ENCODE measurements at regions not wholly inside any gene's neighbourhood (a gene's known extent, or its start where the extent isn't known, plus 50 kb on each side); places are given as distances from the start of the nearest gene placed in this dataset.

DNA sequence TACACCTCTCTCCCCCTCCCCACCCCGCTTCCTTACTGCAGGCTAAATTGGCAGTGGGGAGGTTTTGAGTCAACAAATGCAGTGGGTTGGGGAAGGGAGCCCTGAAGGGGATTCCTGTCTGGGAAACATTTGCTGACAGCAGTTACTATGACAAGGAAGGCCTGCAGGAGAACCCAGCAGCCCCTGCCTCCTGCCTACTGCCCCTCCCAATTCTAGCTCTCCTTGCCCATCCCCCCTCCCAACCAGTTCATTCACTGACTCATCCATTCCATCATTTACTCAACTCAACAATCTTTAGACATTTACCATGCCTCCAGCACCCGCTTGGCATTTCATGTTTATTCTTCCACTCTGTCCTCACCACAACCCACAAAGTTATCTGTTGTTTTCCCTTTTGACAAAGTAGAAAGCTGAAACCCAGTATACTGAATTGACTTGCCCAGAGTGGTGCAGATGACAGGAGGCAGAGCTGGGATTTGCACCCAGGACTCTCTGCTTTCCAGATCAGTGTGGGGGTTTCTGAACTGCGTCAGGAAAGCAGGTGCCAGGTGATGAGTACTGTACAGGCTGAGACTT is 75.0 kb downstream of the MAGEF1 start:
- H3K36me3 ChIP-seq (ENCODE audit: control insufficient read depth in 1 of 2, insufficient read depth in 2 of 2, low read length in 2 of 2): no peaks in the 10 kb centered on the region
- no peak overlapping the region for H2BK5ac ChIP-seq (ENCODE audit: low read depth, low read length, poor library complexity)
- H4K8ac ChIP-seq (ENCODE audit: low read depth, low read length): no peak overlapping the region
- no peak overlapping the region for H3K23ac ChIP-seq (ENCODE audit: low read length)
- no peak overlapping the region for H3K18ac ChIP-seq (ENCODE audit: low read length)
- H3K4me2 ChIP-seq (ENCODE audit: low read length): peak overlapping the region; percentile 8
- peak overlapping the region; percentile 7 for H2BK12ac ChIP-seq (ENCODE audit: low read length)
- H3K79me2 ChIP-seq (ENCODE audit: control insufficient read depth, insufficient read depth, low read length, poor library complexity): no peaks in the 10 kb centered on the region
- H3K9me3 ChIP-seq (ENCODE audit: insufficient read depth, low read depth, low read length): no peaks in the 10 kb centered on the region
- H2BK120ac ChIP-seq (ENCODE audit: insufficient read depth, low read length, poor library complexity): peak overlapping the region; percentile 5
- no peak overlapping the region for H4K91ac ChIP-seq (ENCODE audit: low read depth, low read length)
- peaks cover 21% of the 10 kb centered on the region for H3K79me1 ChIP-seq (ENCODE audit: low read length)
- H3K4me3 ChIP-seq (ENCODE audit: low read depth, low read length): no peak overlapping the region
- no peak overlapping the region for H3K4ac ChIP-seq (ENCODE audit: low read depth, low read length)
- no peak overlapping the region for H2AK5ac ChIP-seq (ENCODE audit: low read length)
- peaks cover 33 to 41% of the 10 kb centered on the region in 2 experiments for H3K4me1 ChIP-seq (ENCODE audit: control insufficient read depth in 1 of 2, insufficient read depth in 2 of 2, low read length in 2 of 2)
- DNase-seq: peak; percentile 61 to 73
- H3K14ac ChIP-seq (ENCODE audit: low read length): no peak overlapping the region
- no peak overlapping the region for H4K12ac ChIP-seq (ENCODE audit: low read depth, low read length)
- no peak overlapping the region for H2AFZ ChIP-seq (ENCODE audit: insufficient read depth, low read length, poor library complexity)
- H3K27me3 ChIP-seq (ENCODE audit: insufficient read depth, low read length): no peaks in the 10 kb centered on the region
- peak overlapping the region; percentile 42 for H3K27ac ChIP-seq (ENCODE audit: low read depth, low read length)
- WGBS (ENCODE audit: extremely low coverage, insufficient coverage, insufficient read length): no CpG with 5 or more reads among the region's 3 CpGs
- H3K9ac ChIP-seq (ENCODE audit: low read length): no peak overlapping the region

DNA sequence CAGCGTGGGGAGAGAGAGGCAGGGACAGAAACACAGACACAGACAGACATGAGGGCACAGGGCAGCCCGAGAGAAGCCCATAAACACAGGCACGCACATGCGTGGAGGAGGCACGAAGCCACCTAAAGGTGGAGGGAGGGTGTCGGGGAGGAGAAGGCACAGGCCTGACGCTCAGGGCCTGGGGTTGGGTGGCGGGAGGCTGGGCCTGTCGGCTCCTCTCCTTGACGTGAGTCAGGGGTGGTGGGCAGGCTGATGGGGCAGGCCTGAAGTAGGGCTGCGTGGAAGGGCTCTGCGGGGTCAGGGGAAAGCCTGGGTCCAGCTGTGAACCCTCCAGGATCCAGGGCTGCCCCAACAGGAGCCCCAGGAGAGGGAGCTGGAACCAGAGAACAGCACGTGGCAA is 74.2 kb downstream of the EPHB3 start:
- DNase-seq: no peak
- Histone ChIP-seq H3K4ac (ENCODE audit: low read depth, low read length) (peak overlapping the region; percentile 1), H3K4me1 (ENCODE audit: control insufficient read depth in 1 of 2, insufficient read depth in 2 of 2, low read length in 2 of 2) (peaks cover 33 to 41% of the 10 kb centered on the region in 2 experiments)

DNA sequence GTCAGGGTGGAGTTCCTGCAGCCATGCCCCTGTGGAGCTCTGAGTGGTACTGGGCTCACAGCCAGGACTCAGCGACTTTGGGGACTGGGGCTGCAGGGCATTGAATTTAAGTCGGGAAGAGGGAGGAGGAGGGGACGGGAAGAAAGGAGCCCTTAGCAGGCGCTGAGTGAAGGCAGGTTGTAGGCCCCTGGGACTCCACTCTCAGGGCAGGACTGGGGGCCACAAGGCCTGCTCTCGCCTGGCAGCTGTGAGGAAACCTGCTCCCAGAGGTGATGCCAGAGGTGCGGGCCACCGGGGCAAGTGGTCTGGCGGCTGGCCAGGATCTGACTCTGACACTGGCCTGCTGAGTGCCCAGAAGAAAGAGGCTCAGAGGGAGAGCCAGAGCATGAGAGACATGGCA is 73.5 kb downstream of the EPHB3 start:
- Histone ChIP-seq H4K91ac (ENCODE audit: low read depth, low read length) (peak overlapping the region; percentile 42), H3K4me3 (ENCODE audit: low read depth, low read length) (no peak overlapping the region), H4K8ac (ENCODE audit: low read depth, low read length) (peak overlapping the region; percentile 3), H3K18ac (ENCODE audit: low read length) (peak overlapping the region; percentile 13), H3K79me2 (ENCODE audit: control insufficient read depth, insufficient read depth, low read length, poor library complexity) (no peaks in the 10 kb centered on the region), H3K4ac (ENCODE audit: low read depth, low read length) (no peak overlapping the region), H2BK5ac (ENCODE audit: low read depth, low read length, poor library complexity) (no peak overlapping the region), H2BK120ac (ENCODE audit: insufficient read depth, low read length, poor library complexity) (peak overlapping the region; percentile 15), H3K9me3 (ENCODE audit: insufficient read depth, low read depth, low read length) (no peaks in the 10 kb centered on the region), H2AFZ (ENCODE audit: insufficient read depth, low read length, poor library complexity) (no peak overlapping the region), H3K9ac (ENCODE audit: low read length) (no peak overlapping the region), H3K79me1 (ENCODE audit: low read length) (peaks cover 19% of the 10 kb centered on the region), H2AK5ac (ENCODE audit: low read length) (peak overlapping the region; percentile 2), H3K4me1 (ENCODE audit: control insufficient read depth in 1 of 2, insufficient read depth in 2 of 2, low read length in 2 of 2) (peaks cover 35 to 36% of the 10 kb centered on the region in 2 experiments), H3K36me3 (ENCODE audit: control insufficient read depth in 1 of 2, insufficient read depth in 2 of 2, low read length in 2 of 2) (no peaks in the 10 kb centered on the region), H3K4me2 (ENCODE audit: low read length) (no peak overlapping the region), H3K27me3 (ENCODE audit: insufficient read depth, low read length) (no peaks in the 10 kb centered on the region), H3K14ac (ENCODE audit: low read length) (peak overlapping the region; percentile 16), H3K27ac (ENCODE audit: low read depth, low read length) (no peak overlapping the region), H4K12ac (ENCODE audit: low read depth, low read length) (no peak overlapping the region), H2BK12ac (ENCODE audit: low read length) (peak overlapping the region; percentile 20), H3K23ac (ENCODE audit: low read length) (no peak overlapping the region)
- DNase-seq: no peak
- WGBS (ENCODE audit: extremely low coverage, insufficient coverage, insufficient read length): no CpG with 5 or more reads among the region's 8 CpGs

More for the DNA sequence above, 74.2 kb downstream of the EPHB3 start:
- no peaks in the 10 kb centered on the region for H3K36me3 ChIP-seq (ENCODE audit: control insufficient read depth in 1 of 2, insufficient read depth in 2 of 2, low read length in 2 of 2)
- H4K8ac ChIP-seq (ENCODE audit: low read depth, low read length): peak overlapping the region; percentile 26
- peak overlapping the region; percentile 0 for H2BK5ac ChIP-seq (ENCODE audit: low read depth, low read length, poor library complexity)
- no peak overlapping the region for H3K27ac ChIP-seq (ENCODE audit: low read depth, low read length)
- H3K4me3 ChIP-seq (ENCODE audit: low read depth, low read length): no peak overlapping the region
- peak overlapping the region; percentile 53 for H3K18ac ChIP-seq (ENCODE audit: low read length)
- no peaks in the 10 kb centered on the region for H3K9me3 ChIP-seq (ENCODE audit: insufficient read depth, low read depth, low read length)
- no peak overlapping the region for H3K9ac ChIP-seq (ENCODE audit: low read length)
- H2AK5ac ChIP-seq (ENCODE audit: low read length): peak overlapping the region; percentile 4
- H2BK120ac ChIP-seq (ENCODE audit: insufficient read depth, low read length, poor library complexity): peak overlapping the region; percentile 15
- H3K4me2 ChIP-seq (ENCODE audit: low read length): no peak overlapping the region
- H3K27me3 ChIP-seq (ENCODE audit: insufficient read depth, low read length): no peaks in the 10 kb centered on the region
- no peaks in the 10 kb centered on the region for H3K79me2 ChIP-seq (ENCODE audit: control insufficient read depth, insufficient read depth, low read length, poor library complexity)
- WGBS (ENCODE audit: extremely low coverage, insufficient coverage, insufficient read length): no CpG with 5 or more reads among the region's 13 CpGs
- peaks cover 21% of the 10 kb centered on the region for H3K79me1 ChIP-seq (ENCODE audit: low read length)
- H3K23ac ChIP-seq (ENCODE audit: low read length): no peak overlapping the region
- peak overlapping the region; percentile 20 for H3K14ac ChIP-seq (ENCODE audit: low read length)
- no peak overlapping the region for H4K12ac ChIP-seq (ENCODE audit: low read depth, low read length)
- H2BK12ac ChIP-seq (ENCODE audit: low read length): peak overlapping the region; percentile 20
- H4K91ac ChIP-seq (ENCODE audit: low read depth, low read length): peak overlapping the region; percentile 42
- H2AFZ ChIP-seq (ENCODE audit: insufficient read depth, low read length, poor library complexity): no peak overlapping the region

DNA sequence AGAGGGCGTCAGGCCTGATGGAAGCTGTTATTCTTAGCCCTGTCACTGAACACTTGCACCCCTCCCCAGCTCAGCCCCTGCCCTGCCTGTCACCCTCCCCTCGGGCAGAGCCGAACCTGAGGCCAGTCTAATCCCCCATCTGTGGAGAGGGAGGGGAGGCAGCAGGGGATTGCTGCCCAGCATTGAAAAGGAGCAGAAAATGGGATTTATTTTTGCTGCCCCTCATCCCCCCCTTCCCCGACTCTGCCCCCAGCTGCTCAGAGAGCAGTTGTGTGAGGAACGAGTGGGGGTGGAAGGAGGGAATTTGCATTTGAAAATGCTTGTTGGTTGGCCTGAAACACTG is 71.6 kb downstream of the EPHB3 start:
- Histone ChIP-seq H3K4me2 (ENCODE audit: low read length) (no peak overlapping the region), H3K9ac (ENCODE audit: low read length) (no peak overlapping the region), H2AK5ac (ENCODE audit: low read length) (peak overlapping the region; percentile 7), H2BK5ac (ENCODE audit: low read depth, low read length, poor library complexity) (no peak overlapping the region), H2AFZ (ENCODE audit: insufficient read depth, low read length, poor library complexity) (no peak overlapping the region), H2BK12ac (ENCODE audit: low read length) (peak overlapping the region; percentile 25), H3K9me3 (ENCODE audit: insufficient read depth, low read depth, low read length) (no peaks in the 10 kb centered on the region), H4K12ac (ENCODE audit: low read depth, low read length) (no peak overlapping the region), H3K36me3 (ENCODE audit: control insufficient read depth in 1 of 2, insufficient read depth in 2 of 2, low read length in 2 of 2) (no peaks in the 10 kb centered on the region), H3K27me3 (ENCODE audit: insufficient read depth, low read length) (no peaks in the 10 kb centered on the region), H3K14ac (ENCODE audit: low read length) (no peak overlapping the region), H3K79me2 (ENCODE audit: control insufficient read depth, insufficient read depth, low read length, poor library complexity) (no peaks in the 10 kb centered on the region), H4K91ac (ENCODE audit: low read depth, low read length) (no peak overlapping the region), H3K18ac (ENCODE audit: low read length) (no peak overlapping the region), H2BK120ac (ENCODE audit: insufficient read depth, low read length, poor library complexity) (no peak overlapping the region), H3K79me1 (ENCODE audit: low read length) (peaks cover 17% of the 10 kb centered on the region), H3K4ac (ENCODE audit: low read depth, low read length) (no peak overlapping the region), H3K4me3 (ENCODE audit: low read depth, low read length) (no peak overlapping the region), H3K27ac (ENCODE audit: low read depth, low read length) (no peak overlapping the region), H4K8ac (ENCODE audit: low read depth, low read length) (no peak overlapping the region), H3K23ac (ENCODE audit: low read length) (no peak overlapping the region), H3K4me1 (ENCODE audit: control insufficient read depth in 1 of 2, insufficient read depth in 2 of 2, low read length in 2 of 2) (peaks cover 38 to 40% of the 10 kb centered on the region in 2 experiments)
- DNase-seq: no peak
- WGBS (ENCODE audit: extremely low coverage, insufficient coverage, insufficient read length): no CpG with 5 or more reads among the region's 5 CpGs
